Suprapubic skin (tissue), 3 donors: ENCODE measurements at regions not wholly inside any gene's neighbourhood (a gene's known extent, or its start where the extent isn't known, plus 50 kb on each side); places are given as distances from the start of the nearest gene placed in this dataset.

Source experiments
- POLR2AphosphoS5 ChIP-seq, 3 donors: sonication (generic); formaldehyde crosslinking; IDR thresholded peaks; one replicate each; pipeline ENCODE4 v1.6.1; 2017; ENCODE audit warnings: antibody characterized with exemption in 3 of 3
- TF ChIP-seq, protein P1 (sequence below), 2 donors: fragments of 200-600 bp in 1 of 2; fragments of 450-650 bp in 1 of 2; sonication (generic) in 1 of 2; IDR thresholded peaks; one replicate each; pipeline ENCODE4 v1.5.1; 2016 to 2019; ENCODE audit warnings: antibody characterized with exemption in 2 of 2, mild to moderate bottlenecking in 1 of 2, moderate library complexity in 1 of 2

- TF ChIP-seq, protein P1, sequence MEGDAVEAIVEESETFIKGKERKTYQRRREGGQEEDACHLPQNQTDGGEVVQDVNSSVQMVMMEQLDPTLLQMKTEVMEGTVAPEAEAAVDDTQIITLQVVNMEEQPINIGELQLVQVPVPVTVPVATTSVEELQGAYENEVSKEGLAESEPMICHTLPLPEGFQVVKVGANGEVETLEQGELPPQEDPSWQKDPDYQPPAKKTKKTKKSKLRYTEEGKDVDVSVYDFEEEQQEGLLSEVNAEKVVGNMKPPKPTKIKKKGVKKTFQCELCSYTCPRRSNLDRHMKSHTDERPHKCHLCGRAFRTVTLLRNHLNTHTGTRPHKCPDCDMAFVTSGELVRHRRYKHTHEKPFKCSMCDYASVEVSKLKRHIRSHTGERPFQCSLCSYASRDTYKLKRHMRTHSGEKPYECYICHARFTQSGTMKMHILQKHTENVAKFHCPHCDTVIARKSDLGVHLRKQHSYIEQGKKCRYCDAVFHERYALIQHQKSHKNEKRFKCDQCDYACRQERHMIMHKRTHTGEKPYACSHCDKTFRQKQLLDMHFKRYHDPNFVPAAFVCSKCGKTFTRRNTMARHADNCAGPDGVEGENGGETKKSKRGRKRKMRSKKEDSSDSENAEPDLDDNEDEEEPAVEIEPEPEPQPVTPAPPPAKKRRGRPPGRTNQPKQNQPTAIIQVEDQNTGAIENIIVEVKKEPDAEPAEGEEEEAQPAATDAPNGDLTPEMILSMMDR (IDR thresholded peaks at IDR 0.05), result no peak
- TF ChIP-seq POLR2AphosphoS5 (IDR thresholded peaks at IDR 0.05), result no peak
Observed at GRCh38 chr12:93169536-93169935, 208.2 kb upstream of the NUDT4 start.
